Ishikawa (cell line): ENCODE measurements at regions not wholly inside any gene's neighbourhood (a gene's known extent, or its start where the extent isn't known, plus 50 kb on each side); places are given as distances from the start of the nearest gene placed in this dataset.

Source experiments
- EP300 ChIP-seq: IDR thresholded peaks from 2 replicates; pipeline ENCODE4 v1.6.1; 2012; ENCODE audit warnings: borderline replicate concordance
- NFIC ChIP-seq: IDR thresholded peaks from 2 replicates; pipeline ENCODE4 v1.6.1; 2012
- RAD21 ChIP-seq: IDR thresholded peaks from 2 replicates; pipeline ENCODE4 v1.6.1; 2012; ENCODE audit warnings: low read depth
- TAF1 ChIP-seq: IDR thresholded peaks from 2 replicates; pipeline ENCODE4 v1.6.1; 2012; ENCODE audit warnings: low read depth, mild to moderate bottlenecking
- YY1 ChIP-seq: IDR thresholded peaks from 2 replicates; pipeline ENCODE4 v1.6.1; 2012; ENCODE audit warnings: low read depth
- ZBTB7A ChIP-seq: IDR thresholded peaks from 2 replicates; pipeline ENCODE4 v1.6.1; 2012; ENCODE audit warnings: low read depth
- TF ChIP-seq, protein P1 (sequence below): IDR thresholded peaks from 2 replicates; pipeline ENCODE4 v1.6.1; 2012; ENCODE audit warnings: low read depth, mild to moderate bottlenecking
- TF ChIP-seq, protein P2 (sequence below): IDR thresholded peaks from 2 replicates; pipeline ENCODE4 v1.6.1; 2012

DNA sequence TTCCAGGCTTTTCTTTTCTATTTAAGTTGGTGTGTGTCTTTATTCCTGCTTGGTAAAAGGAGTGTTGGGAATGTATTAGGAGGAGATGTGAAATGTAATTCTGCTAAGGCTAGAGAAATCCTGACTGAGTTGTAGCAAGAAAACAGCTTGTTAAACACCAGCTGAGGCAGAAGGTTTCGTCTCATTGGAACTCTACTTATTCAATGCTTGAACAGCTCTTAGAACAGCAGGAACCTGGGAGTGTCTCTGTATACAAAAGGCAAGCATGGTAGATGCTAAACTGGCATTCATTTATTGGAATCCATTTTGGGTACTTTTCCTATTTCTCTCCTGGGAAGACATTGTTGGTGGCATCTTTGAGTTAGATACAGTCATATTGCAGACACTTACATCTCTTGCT, 280.9 kb downstream of the HRH4 start:
- TF ChIP-seq EP300 (no peak), TAF1 (no peak), RAD21 (no peak), YY1 (no peak), ZBTB7A (no peak), NFIC (no peak)
- TF ChIP-seq, protein P1, sequence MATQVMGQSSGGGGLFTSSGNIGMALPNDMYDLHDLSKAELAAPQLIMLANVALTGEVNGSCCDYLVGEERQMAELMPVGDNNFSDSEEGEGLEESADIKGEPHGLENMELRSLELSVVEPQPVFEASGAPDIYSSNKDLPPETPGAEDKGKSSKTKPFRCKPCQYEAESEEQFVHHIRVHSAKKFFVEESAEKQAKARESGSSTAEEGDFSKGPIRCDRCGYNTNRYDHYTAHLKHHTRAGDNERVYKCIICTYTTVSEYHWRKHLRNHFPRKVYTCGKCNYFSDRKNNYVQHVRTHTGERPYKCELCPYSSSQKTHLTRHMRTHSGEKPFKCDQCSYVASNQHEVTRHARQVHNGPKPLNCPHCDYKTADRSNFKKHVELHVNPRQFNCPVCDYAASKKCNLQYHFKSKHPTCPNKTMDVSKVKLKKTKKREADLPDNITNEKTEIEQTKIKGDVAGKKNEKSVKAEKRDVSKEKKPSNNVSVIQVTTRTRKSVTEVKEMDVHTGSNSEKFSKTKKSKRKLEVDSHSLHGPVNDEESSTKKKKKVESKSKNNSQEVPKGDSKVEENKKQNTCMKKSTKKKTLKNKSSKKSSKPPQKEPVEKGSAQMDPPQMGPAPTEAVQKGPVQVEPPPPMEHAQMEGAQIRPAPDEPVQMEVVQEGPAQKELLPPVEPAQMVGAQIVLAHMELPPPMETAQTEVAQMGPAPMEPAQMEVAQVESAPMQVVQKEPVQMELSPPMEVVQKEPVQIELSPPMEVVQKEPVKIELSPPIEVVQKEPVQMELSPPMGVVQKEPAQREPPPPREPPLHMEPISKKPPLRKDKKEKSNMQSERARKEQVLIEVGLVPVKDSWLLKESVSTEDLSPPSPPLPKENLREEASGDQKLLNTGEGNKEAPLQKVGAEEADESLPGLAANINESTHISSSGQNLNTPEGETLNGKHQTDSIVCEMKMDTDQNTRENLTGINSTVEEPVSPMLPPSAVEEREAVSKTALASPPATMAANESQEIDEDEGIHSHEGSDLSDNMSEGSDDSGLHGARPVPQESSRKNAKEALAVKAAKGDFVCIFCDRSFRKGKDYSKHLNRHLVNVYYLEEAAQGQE = no peak
- TF ChIP-seq, protein P2, sequence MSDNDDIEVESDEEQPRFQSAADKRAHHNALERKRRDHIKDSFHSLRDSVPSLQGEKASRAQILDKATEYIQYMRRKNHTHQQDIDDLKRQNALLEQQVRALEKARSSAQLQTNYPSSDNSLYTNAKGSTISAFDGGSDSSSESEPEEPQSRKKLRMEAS = no peak
